HG03342 (cell line): ENCODE measurements at regions not wholly inside any gene's neighbourhood (a gene's known extent, or its start where the extent isn't known, plus 50 kb on each side); places are given as distances from the start of the nearest gene placed in this dataset.
"Not testable (repeated sequence)": the region's sequence is repeated elsewhere in the genome, so short reads cannot be mapped to it uniquely, and the experiment has no call there.

Experiments used
- ATAC-seq: cut with Tn5 transposase; IDR thresholded peaks from one replicate; pipeline ENCODE4 v1.9.1; 2021; ENCODE audit warnings: mild to moderate bottlenecking, moderate library complexity; ENCODE audit not compliant: unreplicated experiment

DNA sequence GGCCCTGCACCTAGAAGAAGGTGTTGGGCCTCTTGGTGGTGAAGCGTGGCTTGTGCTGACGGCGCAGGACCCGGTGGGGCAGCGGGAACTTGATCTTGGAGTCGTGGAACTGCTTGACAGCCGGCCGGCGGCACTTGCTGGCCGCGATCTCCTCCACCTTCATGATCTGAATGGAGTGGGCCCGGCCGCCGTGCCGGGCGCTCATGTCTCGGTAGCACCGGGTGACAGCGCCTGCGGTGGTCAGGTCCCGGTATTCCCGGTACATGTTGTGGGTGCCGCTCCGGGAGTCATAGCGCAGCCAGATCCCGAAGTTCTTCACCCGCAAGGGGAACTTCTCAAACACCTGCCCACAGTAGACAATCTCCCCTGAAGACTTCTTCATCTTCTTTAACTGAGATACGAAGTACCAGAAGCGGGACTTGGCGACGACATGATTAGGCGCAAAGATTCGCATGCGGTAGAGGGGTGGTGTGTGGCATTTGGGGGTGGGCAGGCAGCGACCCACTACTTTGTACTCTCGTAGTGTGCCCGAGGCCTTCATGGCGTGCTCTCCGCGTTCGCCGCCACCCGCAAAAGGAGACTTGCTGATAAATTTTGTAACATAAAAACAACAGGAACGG is 92.1 kb upstream of the MSH6 start:
- not testable (repeated sequence) for ATAC-seq

DNA sequence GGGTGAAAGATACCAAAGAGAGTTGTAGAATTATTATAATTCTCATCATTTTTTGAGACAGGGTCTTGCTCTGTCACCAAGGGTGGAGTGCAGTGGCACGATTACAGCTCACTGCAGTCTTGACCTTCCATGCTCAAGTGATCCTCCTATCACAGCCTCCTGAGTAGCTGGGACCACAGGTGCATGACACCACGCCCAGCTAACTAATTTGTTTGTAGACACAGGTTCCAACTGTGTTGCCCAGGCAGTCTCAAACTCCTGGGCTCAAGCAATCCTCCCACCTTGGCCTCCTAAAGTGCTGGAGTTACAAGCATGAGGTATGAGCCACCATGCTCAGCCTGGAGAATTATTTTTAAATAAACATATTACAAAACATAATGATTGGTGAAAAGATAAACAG is 92.8 kb upstream of the MSH6 start:
- no peak for ATAC-seq

DNA sequence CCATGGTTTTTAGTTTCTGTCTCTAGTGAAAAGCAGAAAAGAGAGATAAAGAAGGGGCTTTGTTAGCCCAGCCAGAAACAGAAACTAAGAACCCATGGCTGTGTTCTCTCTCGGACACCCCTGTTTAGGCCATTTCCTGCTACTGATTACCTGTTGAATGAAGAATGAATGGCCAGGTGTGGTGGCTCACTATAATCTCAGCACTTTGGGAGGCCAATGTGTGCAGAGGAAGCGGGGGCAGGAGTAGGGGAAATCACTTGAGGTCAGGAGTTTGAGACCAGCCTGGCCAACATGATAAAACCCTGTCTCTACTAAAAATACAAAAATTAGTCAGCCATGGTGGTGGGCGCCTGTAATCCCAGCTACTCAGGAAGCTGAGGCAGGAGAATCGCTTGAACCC is 93.8 kb upstream of the MSH6 start:
- peak; percentile 82 for ATAC-seq

DNA sequence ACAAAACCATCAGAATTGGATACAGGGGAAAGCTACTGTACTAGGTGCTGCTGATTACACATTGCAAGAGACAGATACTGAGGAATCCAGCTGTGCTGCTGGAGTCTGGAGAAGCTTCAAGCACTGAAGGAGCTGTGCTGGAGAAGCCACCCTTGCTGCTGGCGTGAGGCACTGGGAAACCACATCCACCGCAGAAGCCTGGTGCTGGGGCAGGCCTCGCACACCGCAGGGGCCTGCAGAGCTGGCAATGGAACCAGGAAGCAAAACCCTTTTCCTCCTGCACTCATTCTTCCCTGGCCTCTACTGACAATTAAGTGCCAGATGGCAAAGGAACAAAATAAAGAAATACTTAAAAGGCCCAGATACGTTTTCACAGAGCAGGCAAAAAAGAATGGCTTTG is 94.4 kb upstream of the MSH6 start:
- ATAC-seq, result no peak

DNA sequence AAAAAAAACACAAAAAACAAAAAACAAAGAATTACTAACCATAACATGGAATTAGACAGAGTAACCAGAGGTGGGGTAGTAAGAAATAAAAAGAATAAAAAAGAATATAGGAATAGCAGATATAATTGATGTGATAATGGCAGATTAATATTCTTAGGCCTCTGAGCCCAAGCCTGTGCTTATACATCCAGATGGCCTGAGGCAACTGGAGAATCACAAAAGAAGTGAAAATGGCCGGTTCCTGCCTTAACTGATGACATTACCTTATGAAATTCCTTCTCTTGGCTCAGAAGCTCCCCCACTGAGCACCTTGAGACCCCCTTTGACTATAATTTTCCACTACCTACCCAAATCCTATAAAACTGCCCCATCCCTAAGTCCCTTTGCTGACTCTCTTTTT is 95.1 kb upstream of the MSH6 start:
- ATAC-seq, result no peak

DNA sequence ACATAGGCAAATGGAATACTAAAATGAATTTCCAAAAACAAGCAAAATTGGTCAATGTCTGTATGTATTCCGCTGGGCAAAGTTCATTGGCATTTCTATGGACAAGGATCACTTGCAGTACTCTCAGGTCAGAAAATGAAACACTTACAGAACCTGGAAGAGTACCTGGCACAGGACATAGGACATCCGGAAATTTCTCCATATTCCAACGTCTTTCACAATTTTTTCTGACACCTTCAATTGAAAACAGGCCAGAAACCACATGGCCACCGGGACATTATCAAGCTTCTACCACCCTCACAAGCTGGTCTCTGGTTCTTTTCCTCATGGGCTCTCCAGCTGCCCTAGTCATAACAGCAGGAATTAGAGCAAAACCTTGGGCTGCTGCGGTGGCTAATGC is 96.9 kb upstream of the MSH6 start:
- no peak for ATAC-seq

DNA sequence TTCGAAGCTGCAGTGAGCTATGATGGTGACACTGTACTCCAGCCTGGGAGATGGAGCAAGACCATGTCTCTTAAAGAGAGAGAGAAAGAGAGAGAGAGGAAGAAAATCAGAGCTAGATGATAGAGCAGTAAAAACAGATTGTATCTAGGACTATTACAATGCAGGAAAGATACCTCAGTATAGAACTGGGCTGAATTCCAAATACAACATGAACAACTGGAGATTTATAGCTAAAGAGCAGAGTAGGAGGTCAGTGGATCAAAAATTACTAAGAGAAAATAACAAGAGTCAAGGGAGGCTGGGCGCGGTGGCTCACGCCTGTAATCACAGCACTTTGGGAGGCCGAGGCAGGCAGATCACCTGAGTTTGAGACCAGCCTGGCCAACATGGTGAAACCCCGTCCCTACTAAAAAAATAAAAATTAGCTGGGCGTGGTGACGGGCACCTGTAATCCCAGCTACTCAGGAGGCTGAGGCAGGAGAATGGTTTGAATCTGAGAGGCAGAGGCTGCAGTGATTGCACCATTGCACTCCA is 100.7 kb upstream of the MSH6 start:
- ATAC-seq, result no peak

DNA sequence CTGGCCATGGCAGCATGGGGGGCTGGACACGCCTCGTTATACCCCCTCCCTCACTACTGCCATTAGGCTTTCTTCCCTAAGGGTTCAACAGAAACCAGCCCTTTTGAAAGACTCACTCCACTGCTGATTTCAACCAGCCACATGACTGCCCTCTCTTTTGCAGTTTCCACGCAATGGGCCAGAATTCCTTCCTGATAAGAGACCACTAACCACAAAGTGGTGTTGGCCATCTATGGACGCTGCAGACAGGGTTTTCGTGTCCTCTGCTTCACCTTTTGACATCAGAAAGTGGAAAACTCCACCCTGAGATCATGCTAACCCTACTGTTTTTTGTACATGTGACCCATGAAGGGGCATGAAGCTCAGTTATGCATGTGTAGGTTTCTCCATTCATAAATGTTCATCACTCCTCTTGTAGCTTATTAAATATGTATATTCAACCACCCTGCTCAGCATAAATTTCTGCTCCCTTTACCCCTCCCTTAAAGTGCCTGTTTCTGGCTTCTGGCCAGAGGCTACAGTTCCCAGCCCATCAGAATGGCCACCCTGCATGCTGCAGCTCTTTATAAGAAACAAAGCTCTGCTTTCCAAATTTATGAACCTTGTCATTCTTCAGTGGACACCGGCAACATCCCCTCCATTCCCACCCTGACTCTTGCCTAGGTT is 105.6 kb upstream of the KCNK12 start:
- ATAC-seq, result no peak

DNA sequence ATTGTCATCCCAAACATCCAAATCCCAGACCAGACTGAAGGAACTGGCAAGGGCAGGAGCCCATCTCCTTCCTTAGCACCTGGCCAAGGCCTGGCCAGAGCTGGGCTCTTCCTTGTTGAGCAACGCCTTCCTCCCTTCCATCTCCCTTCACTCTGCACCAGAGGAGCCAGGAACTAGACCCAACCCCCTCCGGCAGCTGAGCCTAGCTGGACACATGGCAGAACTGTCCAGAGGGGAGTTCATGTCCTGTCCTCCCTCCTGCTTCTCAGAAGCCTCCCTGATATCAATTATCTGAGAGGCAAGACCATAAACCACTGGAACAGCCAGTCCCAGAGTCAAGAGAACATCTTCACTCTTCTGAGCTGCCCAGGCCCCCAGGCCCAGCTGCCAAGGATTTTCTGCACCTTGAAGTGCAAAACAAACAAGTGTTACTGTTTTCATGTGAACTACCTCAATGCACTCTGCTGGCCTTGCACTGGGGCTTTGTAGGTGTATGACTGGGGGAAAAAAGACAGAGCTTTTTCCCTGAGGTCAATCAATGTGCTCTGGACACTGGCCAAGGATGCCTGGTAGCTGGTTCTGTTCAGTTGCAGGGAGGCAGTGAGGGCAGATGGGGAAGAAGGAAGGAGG is 104.5 kb upstream of the KCNK12 start:
- no peak for ATAC-seq

DNA sequence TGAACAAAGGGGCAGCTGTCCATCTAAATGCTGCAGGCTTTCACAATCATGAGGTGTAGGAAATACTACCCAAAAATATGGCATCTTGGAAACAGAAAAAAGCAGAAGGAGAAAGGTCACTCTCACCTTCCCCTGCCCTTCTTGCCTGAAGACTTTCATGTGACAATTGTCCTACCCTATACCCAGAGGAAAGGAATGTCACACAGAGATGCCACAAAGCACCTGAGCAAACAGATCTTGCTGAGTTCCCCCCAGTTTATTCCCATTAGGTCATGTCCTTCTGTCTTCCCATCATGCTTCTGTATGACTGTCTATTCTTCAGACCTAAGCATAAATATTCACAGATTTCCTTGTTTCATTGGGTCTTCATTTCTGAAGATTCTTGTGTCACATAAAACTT is 95.5 kb upstream of the KCNK12 start:
- no peak for ATAC-seq

DNA sequence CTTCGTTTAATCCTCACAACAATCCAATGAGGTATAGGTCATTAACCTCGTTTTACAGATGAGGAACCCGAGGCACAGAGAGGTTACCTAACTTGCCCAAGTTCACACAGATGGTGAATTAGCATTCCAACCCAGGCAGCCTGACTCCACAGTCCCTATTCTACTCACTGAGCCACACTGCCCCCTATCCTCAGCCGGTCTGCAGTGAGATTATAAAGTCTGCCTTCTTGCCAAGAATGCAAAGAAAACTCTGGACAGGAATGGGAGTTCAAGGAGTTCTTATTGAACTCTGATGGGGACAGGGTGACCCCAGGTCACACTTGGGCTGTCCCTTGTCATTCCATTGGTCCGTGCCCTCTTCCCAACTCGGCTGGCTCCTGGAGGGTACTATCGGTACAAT is 94.0 kb upstream of the KCNK12 start:
- no peak for ATAC-seq

DNA sequence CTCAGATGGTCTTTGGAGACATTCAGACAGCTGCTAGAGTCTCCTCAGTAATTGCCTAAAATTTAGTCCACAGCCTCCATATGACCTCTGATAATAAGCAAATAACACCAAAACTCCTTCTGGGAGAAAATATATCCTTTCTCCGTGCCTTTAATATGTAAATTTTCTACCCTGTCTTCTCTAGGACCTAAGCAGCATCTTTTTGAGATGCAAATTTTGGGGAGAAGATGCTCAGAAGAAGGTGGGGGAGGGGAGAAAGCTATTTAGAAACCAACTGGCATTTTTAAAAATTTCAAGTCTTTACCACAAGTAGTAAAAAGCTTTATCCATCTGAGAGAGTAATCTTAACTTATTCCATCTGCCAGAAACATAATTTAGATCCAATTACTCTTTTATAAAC is 91.8 kb upstream of the KCNK12 start:
- ATAC-seq, result no peak

DNA sequence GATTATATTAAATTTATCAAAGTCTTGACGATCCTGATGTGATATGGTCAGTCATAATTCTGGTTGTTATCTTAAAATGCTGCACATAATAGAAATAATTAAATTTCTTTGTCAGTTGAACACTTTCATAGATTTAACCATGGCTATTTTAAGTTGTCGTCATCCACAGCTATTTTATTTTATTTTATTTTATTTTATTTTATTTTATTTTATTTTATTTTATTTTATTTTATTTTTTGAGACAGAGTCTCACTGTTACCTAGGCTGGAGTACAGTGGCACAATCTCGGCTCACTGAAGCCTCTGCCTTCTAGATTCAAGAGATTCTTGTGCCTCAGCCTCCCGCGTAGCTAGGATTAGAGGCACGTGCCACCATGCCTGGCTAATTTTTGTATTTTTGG is 90.5 kb upstream of the KCNK12 start:
- ATAC-seq, result no peak

DNA sequence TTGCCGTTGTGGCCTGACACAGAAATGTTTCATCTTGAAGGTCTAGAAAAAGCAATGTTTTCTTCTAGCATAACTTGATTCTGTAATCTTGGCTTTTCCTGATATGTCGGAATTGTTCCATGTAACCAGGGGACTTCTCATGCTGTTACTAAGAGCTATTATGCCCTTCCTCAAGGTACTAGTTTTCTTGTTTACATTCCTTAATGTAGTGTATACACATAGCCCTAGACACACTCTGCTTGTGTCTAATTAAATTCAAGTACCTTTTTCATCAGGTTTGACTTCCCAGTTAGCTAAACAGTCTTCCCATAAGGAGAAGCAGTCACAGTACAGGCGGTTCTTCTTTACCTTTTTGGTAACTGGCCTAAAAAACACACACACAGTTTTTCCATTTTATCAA is 89.4 kb upstream of the KCNK12 start:
- no peak for ATAC-seq

DNA sequence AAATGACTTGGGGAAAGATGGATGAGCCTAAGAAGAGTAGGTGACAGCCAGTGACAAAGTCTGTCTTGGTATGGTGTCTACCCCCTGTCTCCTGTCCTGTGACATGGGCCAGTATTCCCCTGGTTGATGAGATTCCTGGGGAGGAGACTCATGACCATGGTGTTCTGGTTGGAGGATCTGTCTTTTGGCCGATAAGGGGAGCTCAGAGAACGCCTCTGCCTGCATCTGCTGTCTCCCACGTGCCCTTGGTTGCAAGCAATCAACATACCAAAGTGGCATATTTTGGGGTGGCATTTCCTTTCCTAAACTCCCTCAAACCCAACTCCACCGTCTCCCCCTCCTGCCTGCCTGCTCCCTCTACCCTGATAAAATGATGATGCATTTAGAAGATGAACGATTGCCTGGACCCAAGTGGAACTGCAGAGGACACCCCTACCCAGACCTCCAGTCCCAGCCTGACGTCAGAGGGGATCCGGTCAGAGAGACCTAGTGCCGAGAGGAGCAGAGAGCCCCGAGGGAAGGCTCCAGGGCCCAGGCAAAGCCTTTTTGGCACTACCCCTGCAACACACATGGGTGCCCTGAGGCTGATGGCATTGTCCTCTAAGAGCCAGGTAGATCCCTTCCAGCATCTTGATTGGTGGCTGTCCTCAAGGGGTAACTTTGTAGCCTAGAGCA is 88.0 kb upstream of the KCNK12 start:
- no peak for ATAC-seq

DNA sequence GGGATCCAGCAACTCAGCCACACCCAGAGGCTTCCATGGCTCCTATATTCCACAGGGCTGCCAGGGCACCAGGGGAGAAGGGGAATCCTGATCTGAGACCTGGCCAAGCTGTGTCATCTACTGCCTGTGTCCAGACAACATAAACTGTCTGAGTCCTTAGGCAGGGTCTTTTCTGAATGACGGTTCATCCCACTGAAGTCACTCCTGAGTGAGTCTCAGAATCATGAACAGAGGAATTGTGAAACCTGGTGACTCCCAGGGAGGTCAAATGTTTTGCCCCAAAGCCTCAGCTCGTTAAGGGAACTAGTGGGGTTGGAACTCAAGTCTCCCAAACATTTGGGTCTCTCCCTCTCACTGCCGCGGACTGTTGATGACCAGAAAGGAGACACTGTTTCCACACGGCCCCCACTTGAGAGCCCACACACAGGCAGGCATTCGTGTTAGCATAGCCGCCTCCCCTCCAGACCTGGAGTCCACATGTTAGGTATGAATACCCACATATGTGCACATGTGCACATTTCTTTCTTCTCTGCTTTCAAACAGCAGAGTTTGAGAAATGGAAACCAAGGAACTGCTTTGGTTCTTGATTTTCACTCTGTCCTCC is 87.2 kb upstream of the KCNK12 start:
- no peak for ATAC-seq

DNA sequence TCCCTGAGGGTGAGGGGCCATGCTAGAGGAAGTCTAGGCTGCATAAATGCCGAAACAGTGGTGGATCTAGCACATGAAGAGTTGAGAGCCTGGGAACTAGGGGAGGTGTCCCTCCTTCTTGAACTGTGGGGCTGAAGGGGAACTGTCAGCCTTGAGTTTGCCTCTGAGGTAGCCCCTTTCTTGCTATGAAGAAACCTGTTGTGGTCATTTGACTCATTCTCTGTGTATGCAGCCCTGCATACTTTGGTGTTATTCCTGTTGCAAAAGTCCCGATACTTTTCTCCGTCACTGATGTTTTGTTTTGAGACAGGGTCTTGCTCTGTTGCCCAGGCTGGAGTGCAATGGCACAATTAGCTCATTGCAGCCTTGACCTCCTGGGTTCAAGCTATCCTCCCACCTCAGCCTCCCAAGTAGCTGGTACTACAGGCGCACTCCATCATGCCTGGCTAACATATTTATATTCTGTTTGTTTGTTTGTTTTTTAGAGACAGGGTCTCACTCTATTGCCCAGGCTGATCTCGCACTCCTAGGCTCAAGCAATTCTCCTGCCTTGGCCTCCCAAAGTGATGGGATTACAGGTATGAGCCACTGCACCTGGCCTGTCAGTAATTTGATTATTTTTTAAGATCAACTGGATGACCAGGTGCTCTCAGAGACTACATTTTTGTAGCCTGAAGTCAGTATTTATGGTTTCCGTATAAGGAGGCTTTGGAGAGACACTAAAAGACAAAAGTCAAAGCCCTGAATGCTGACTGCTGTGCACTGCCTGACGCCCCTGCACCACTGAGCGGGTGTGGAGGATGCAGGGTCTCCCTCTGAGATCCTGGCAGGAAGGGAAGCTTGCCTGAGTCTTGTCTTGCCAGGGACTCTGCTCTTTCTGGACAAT is 86.2 kb upstream of the KCNK12 start:
- ATAC-seq, result no peak

DNA sequence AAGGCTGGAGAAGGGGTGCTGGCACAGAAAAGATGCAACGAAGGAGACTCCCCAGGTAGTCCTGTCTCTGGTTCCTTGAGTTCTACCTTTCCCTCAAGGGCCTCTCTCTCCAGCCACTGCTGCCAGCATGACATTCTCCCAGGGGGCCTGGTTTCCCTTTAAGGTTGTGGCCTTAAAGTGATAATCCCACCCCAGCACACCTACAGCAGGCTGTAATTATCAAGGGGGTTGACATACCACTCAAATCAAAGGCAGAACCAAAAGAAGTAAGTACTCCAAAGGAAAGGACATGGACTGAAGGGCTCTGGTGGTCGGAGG is 84.7 kb upstream of the KCNK12 start:
- peak; percentile 9 for ATAC-seq

DNA sequence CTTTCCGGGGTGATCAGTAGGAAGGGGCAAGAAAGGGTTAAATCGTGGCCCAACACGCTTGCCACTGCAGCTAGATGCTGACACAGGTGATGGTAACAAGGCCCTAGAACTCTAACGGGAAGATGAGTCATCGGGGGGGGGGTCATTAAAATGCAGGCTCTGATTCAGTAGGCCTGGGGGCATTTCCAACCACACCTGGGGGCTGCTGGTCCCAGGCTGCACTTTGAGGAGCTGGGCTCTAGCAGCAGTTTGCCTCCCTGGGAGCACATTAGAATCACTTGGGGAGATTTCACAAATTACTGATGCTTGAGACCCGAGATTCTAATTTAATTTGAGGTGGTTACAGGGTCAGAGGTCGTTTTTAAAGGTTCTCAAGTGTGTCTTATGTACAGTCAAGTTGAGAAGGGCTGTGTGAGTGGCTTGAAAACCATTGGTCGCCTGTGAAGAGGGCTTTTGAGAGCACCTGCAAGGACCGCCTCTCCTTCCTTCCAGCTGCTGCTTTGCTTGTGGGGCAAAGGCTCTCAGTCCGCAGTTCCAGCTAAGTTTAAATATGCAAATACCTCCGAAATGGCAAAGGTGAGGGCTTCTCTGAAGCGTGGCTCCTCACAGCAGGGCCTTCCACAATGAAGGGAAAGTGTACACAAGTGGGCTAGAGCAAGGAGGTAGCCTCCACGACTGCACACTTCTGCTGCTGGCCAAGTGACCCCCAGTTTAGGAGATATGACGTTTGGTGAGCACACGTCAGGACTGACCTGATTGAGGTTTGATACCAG is 84.2 kb upstream of the KCNK12 start:
- peak; percentile 76 for ATAC-seq
